ENCODE measurements at regions not wholly inside any gene's neighbourhood (a gene's known extent, or its start where the extent isn't known, plus 50 kb on each side); places are given as distances from the start of the nearest gene placed in this dataset.

GRCh38 chr11:29959488-29959887 is 57.3 kb downstream of the KCNA4 start:
- in situ Hi-C loops (cut with HindIII; ENCODE audit: low pct_ligation_motif_present, low pct_unique_long_range_greater_than_20kb, low sequenced_read_pairs): no loop called here
- no peak for DNase-seq

DNA sequence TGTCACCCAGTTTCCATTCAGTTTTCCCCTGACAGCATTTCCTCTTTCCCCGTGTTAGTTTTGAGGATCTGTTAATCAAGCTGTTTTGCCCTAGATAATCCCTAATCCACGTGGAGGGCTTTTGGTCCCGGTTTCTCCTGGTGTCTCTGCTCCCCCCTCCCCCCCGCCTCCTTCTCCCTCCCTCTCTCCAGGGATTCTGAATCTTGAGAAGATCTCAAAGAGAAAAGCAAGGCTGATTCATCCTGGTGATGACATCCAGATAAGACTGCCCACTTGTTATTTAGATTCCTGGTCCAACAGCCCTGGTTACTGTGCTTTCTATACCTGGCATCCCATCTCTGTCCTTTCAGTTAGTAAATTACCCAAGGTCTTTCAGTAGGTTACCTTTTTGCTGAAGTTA is 59.4 kb downstream of the KCNA4 start:
- in situ Hi-C loops (cut with HindIII; ENCODE audit: low pct_ligation_motif_present, low pct_unique_long_range_greater_than_20kb, low sequenced_read_pairs): no loop called here

DNA sequence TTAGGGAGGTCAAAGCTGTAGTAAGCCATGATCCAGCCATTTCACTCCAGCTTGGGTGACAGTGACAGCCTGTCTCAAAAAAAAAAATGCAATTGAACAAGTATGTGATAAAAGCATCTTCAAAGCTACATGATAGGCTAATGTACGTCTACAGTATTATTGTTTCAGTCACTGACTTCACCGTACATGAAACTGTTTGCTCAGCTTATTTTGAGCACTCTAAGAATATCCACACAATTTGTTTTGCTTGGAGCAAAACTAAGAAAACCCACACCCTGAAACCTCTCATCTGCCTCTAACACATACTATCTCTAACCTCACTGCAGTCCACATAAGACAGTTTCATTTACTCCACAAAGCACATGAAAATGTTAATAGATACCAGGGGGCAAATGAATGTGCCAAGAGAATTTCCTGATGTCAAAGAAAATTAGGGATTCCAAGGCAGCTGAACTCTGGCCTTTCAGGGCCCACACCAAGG is 60.7 kb downstream of the KCNA4 start:
- in situ Hi-C loops (cut with HindIII; ENCODE audit: low pct_ligation_motif_present, low pct_unique_long_range_greater_than_20kb, low sequenced_read_pairs): no loop called here
- no peak for DNase-seq

More for the DNA sequence above, 59.4 kb downstream of the KCNA4 start:
- no peak for DNase-seq

- in situ Hi-C loops (cut with HindIII; ENCODE audit: low pct_ligation_motif_present, low pct_unique_long_range_greater_than_20kb, low sequenced_read_pairs): no loop called here
- no peak for DNase-seq
These were observed 73.5 kb downstream of the KCNA4 start for GRCh38 chr11:29943347-29943746.

- in situ Hi-C loops (cut with HindIII; ENCODE audit: low pct_ligation_motif_present, low pct_unique_long_range_greater_than_20kb, low sequenced_read_pairs): no loop called here
- no peak for DNase-seq
These were observed 79.3 kb downstream of the KCNA4 start for GRCh38 chr11:29937526-29937925.

DNA sequence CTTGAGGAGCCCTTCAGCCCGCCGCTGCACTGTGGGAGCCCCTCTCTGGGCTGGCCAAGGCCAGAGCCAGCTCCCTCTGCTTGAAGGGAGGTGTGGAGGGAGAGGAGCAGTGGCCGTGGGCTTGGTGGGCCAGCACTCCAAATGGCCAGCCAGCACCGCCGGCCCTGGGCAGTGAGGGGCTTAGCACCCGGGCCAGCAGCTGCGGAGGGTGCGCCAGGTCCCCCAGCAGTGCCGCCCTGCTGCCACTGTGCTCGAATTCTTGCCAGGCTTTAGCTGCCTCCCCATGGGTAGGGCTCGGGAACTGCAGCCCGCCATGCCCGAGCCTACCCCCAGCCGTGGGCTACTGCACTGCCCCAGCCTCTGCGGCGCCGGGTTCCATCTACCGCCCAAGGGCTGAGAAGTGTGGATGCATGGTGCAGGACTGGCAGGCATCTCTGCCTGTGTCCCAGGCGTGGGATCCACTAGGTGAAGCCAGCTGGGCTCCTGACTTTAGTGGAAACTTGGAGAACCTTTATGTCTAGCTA is 82.7 kb downstream of the KCNA4 start:
- DNase-seq: no peak
- in situ Hi-C loops (cut with HindIII; ENCODE audit: low pct_ligation_motif_present, low pct_unique_long_range_greater_than_20kb, low sequenced_read_pairs): no loop called here

- DNase-seq: no peak
- in situ Hi-C loops (cut with HindIII; ENCODE audit: low pct_ligation_motif_present, low pct_unique_long_range_greater_than_20kb, low sequenced_read_pairs): no loop called here
These were observed 100.8 kb downstream of the KCNA4 start for GRCh38 chr11:29916040-29916439.

DNA sequence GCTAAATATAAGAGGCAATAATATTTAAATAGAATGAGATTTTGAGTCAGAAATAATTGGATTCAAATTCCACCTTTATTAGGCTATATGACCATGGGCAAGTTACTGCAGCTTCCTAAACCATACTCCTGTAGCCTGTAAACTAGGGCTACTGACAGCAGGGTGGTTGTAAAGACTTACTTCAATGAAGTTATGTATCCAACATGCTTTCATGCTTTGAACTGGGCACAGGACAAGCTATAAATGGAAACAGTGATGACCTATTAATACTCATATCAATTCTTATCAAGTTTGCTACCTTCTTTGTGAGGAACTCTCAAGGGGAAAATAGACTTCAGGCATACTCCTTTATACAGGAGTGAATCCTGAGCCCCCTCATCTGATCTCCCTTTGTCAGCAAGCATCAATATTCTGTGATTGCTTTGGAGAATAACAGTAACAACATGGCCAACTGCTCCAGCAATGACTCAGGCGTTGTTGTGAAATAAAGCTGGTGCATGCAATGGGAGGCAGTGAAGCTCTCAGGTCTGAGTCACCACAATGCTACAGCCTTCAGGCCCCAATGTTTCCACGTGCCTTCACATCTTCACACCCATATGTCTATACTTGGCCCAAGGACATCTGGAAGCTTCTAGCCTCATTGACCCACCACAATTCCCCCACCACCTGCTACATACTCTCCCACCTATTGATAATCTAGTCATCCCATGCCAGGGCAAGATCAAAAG is 102.5 kb downstream of the KCNA4 start:
- in situ Hi-C loops (cut with HindIII; ENCODE audit: low pct_ligation_motif_present, low pct_unique_long_range_greater_than_20kb, low sequenced_read_pairs): no loop called here
- no peak for DNase-seq

- in situ Hi-C loops (cut with HindIII; ENCODE audit: low pct_ligation_motif_present, low pct_unique_long_range_greater_than_20kb, low sequenced_read_pairs): no loop called here
- DNase-seq: no peak
These were observed 103.5 kb downstream of the KCNA4 start for GRCh38 chr11:29913352-29913751.

GRCh38 chr11:29900382-29900781 is 116.4 kb downstream of the KCNA4 start:
- in situ Hi-C loops (cut with HindIII; ENCODE audit: low pct_ligation_motif_present, low pct_unique_long_range_greater_than_20kb, low sequenced_read_pairs): no loop called here
- DNase-seq: no peak

DNA sequence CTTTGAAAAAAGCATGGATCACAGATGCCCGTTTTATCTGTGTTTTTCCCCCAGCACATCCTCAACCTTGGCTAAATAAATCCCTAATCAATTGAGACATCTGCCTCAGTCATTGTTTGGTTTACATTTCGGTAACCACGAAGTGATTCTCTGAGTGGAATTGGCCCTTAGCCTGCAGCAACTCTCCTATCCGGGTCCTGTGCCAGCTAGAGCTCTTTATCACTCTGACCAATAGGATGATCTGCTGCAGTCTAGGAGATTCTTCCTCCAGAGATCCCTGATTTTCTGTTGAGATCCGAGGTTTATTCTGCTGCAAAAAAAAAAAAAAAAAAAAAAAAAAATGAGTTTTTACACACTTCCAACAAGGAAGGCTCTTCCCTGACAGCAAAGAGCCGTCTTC is 137.3 kb downstream of the KCNA4 start:
- DNase-seq: no peak
- in situ Hi-C loops (cut with HindIII; ENCODE audit: low pct_ligation_motif_present, low pct_unique_long_range_greater_than_20kb, low sequenced_read_pairs): no loop called here

- in situ Hi-C loops (cut with HindIII; ENCODE audit: low pct_ligation_motif_present, low pct_unique_long_range_greater_than_20kb, low sequenced_read_pairs): no loop called here
- DNase-seq: no peak
These were observed 140.6 kb downstream of the KCNA4 start for GRCh38 chr11:29876192-29876591.

DNA sequence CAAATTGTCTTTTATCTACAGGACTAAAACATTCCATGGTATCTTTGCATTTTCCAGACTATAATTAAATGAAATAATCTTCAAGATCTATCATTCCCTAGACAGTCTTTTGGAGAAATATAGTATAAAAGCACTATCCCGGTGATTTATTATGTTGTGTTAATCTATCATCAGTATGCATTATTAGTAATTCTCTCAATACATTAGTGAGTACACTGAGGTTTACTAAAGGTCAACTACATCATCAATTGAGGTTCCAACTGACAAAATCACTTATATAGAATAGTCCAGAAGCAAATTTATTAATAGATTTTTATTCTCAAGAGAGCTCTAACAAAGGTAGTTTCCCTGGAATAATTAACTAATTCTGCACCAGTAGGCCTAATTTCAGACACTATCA is 169.6 kb downstream of the KCNA4 start:
- DNase-seq: no peak
- in situ Hi-C loops (cut with HindIII; ENCODE audit: low pct_ligation_motif_present, low pct_unique_long_range_greater_than_20kb, low sequenced_read_pairs): no loop called here

DNA sequence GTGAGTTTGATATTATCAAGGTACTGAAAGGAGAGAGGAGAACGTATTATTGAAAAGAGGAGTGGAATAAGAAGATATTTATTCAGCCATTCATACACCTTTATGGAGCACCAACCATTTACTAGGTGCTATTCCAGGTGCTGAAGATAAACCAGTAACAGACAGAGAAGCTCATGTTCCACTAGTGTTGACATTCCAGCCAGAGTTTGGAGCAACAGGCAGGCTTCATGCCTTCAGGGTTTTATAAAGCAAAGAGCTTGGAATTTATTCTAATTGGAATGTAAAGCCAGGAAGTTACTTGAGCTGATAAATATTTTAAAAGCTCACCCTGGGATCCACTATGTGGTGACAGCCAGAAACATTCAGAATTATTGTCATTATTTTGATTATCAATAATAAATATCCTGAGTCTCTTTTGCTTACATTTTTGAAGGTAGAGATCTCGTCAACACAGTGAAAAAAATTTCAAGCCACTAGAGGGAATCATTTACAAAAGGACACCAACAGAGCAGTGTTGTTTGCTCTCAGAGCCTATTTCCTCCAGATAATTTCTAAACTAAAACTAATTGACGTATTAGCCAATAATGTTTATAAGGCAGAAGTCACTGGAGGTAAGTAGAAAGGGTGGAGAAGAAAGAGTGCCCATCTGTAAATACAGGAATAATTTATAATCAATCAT is 172.0 kb downstream of the KCNA4 start:
- no peak for DNase-seq
- in situ Hi-C loops (cut with HindIII; ENCODE audit: low pct_ligation_motif_present, low pct_unique_long_range_greater_than_20kb, low sequenced_read_pairs): no loop called here

DNA sequence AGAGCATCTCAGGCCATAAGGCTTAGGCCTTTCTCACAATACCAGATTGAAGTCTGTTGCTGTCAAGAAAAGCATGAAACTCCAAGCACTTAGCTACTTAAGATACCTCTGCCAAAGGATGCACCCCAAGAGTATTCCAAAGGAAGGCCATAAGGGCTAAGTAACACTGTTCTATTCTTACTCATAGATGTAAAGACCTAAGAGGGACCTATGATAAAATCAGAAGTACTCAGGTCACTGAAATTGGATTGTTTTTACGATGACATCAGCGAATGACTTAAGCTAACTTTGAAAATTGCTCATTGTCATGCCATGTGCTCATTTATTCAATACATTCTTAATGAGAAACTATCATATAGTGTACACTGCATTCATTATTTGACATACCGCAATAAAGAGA is 172.8 kb downstream of the KCNA4 start:
- in situ Hi-C loops (cut with HindIII; ENCODE audit: low pct_ligation_motif_present, low pct_unique_long_range_greater_than_20kb, low sequenced_read_pairs): no loop called here

GRCh38 chr11:29842061-29842460 is 174.8 kb downstream of the KCNA4 start:
- in situ Hi-C loops (cut with HindIII; ENCODE audit: low pct_ligation_motif_present, low pct_unique_long_range_greater_than_20kb, low sequenced_read_pairs): no loop called here
- no peak for DNase-seq

More for the DNA sequence above, 172.8 kb downstream of the KCNA4 start:
- no peak for DNase-seq

GRCh38 chr11:29826878-29827277 is 190.0 kb downstream of the KCNA4 start:
- in situ Hi-C loops (cut with HindIII; ENCODE audit: low pct_ligation_motif_present, low pct_unique_long_range_greater_than_20kb, low sequenced_read_pairs): no loop called here
- DNase-seq: no peak

DNA sequence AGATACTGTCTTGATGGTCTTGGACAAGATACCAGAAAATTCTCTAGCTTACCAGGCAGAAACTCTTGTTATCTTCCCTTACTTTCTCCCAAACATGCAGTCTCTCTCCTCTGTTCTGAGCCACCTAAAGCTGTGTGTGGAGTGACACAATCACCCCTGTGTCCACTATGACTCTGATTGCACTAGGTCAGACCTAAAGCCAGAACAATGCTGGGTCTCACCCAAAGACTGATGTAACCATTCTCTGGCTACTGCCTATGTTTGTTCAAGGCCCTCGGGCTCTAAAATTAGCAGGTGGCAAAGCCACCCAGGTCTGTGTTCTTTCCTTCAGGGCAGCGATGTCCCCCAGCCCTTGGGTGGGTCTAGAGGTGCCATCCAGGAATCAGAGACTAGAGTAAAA is 200.5 kb downstream of the KCNA4 start:
- in situ Hi-C loops (cut with HindIII; ENCODE audit: low pct_ligation_motif_present, low pct_unique_long_range_greater_than_20kb, low sequenced_read_pairs): no loop called here
- no peak for DNase-seq

DNA sequence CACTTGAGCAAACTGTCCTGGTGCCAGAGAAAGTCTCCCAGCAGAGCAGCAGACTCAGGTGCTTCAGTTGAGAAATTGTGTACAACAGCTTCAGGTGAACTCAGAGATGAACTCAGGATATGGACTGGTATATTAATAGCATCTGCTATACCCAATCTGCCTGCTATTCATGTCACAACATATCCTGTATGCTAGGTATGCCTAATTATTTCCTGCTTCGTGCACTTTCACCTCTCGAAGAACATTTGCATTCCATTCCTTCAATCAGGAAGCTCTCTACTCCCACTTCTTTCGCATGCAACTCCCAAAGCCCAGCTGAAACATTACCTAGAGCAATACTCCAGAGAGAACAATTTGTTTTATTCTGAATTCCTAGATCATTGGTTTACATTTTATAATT is 207.7 kb downstream of the KCNA4 start:
- in situ Hi-C loops (cut with HindIII; ENCODE audit: low pct_ligation_motif_present, low pct_unique_long_range_greater_than_20kb, low sequenced_read_pairs): no loop called here
- no peak for DNase-seq

DNA sequence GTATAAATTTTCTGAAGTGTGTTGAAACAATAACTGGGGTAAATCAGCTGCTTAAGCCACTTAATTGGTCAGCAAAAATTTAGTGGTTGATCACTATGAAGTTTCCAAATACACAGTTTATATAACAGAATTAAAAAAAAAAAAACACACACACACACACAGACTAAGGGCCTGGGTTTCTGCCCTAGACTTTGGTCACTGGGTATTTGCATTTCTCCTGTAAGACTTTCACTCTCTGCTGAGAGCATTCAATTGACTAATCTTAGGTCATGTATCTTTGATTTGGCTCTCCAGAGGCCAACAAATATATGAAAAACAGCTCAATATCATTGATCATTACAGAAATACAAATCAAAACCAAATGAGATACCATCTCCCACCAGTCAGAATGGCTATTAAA is 214.3 kb downstream of the KCNA4 start:
- in situ Hi-C loops (cut with HindIII; ENCODE audit: low pct_ligation_motif_present, low pct_unique_long_range_greater_than_20kb, low sequenced_read_pairs): no loop called here
- no peak for DNase-seq

Measured in ACHN (cell line).